ENCODE measurements at regions not wholly inside any gene's neighbourhood (a gene's known extent, or its start where the extent isn't known, plus 50 kb on each side); places are given as distances from the start of the nearest gene placed in this dataset.

DNA sequence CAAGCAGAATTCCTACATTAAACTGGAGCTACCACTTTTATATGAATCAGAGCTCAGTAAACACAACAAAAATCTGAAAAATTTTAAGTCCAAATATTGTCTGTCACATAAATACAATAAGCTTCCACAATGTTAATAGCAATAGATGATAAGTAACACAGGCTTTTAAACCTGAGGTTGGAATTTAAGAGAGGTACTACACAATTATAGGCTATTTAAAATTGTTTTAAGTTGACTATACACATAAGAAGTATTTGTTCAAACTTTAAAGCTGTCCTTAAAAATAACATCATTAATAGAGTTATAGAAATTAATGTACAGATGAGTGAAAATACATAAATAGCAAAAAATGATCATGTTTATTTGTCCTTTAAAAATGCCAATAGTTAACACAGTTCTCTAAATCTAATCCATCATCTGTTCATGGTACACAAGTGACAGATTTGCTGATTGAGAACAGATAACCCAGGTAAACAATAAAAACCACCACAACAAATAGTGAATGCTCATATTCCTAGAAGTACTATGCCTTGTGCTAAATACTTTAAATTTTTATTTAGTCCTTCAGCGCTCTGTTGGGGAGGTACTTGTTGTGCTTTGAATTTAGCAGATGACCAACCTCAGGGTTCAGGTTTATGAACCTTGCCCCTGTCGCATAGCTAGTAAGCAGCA lies 382.3 kb upstream of the ID4 start:
- TF ChIP-seq, protein P1, sequence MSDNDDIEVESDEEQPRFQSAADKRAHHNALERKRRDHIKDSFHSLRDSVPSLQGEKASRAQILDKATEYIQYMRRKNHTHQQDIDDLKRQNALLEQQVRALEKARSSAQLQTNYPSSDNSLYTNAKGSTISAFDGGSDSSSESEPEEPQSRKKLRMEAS (IDR thresholded peaks at IDR 0.05; ENCODE audit: low read depth, low read length) = no peak
- TF ChIP-seq, protein P2, sequence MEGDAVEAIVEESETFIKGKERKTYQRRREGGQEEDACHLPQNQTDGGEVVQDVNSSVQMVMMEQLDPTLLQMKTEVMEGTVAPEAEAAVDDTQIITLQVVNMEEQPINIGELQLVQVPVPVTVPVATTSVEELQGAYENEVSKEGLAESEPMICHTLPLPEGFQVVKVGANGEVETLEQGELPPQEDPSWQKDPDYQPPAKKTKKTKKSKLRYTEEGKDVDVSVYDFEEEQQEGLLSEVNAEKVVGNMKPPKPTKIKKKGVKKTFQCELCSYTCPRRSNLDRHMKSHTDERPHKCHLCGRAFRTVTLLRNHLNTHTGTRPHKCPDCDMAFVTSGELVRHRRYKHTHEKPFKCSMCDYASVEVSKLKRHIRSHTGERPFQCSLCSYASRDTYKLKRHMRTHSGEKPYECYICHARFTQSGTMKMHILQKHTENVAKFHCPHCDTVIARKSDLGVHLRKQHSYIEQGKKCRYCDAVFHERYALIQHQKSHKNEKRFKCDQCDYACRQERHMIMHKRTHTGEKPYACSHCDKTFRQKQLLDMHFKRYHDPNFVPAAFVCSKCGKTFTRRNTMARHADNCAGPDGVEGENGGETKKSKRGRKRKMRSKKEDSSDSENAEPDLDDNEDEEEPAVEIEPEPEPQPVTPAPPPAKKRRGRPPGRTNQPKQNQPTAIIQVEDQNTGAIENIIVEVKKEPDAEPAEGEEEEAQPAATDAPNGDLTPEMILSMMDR (IDR thresholded peaks at IDR 0.05; ENCODE audit: low read depth, low read length) = no peak
- TF ChIP-seq POLR2A (IDR thresholded peaks at IDR 0.05; ENCODE audit: extremely low read depth, insufficient read length) (no peak), MYC (IDR thresholded peaks at IDR 0.05; ENCODE audit: low read depth, low read length) (no peak)
- no peak for DNase-seq (ENCODE audit: low read depth)

DNA sequence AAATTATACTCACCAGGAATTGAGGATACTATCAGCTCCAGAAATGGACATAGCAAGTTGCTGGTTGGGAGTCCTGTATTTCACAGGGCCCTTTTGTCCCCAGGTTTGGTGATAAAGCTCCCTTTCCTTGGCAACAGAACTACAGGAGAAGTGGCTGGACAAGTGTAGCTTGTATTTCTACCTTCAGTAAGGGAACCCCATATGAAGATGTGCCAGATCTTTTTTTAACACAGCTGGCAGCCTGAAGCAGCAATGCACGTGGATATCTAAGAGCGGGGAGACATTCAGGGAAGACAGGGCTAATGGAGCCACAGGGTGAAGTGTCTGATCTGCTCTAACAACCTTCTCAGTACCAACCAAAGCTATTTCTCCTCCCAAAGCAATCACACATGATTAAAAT lies 373.9 kb upstream of the ID4 start:
- TF ChIP-seq, protein P2 (IDR thresholded peaks at IDR 0.05; ENCODE audit: low read depth, low read length) = no peak
- TF ChIP-seq MYC (IDR thresholded peaks at IDR 0.05; ENCODE audit: low read depth, low read length) (no peak), POLR2A (IDR thresholded peaks at IDR 0.05; ENCODE audit: extremely low read depth, insufficient read length) (no peak)
- TF ChIP-seq, protein P1 (IDR thresholded peaks at IDR 0.05; ENCODE audit: low read depth, low read length) = no peak
- no peak for DNase-seq (ENCODE audit: low read depth)
- H3K4me3 ChIP-seq (ENCODE audit: low read depth, low read length) = no peak overlapping the region

More for the DNA sequence above, 382.3 kb upstream of the ID4 start:
- no peak overlapping the region for H3K4me3 ChIP-seq (ENCODE audit: low read depth, low read length)

DNA sequence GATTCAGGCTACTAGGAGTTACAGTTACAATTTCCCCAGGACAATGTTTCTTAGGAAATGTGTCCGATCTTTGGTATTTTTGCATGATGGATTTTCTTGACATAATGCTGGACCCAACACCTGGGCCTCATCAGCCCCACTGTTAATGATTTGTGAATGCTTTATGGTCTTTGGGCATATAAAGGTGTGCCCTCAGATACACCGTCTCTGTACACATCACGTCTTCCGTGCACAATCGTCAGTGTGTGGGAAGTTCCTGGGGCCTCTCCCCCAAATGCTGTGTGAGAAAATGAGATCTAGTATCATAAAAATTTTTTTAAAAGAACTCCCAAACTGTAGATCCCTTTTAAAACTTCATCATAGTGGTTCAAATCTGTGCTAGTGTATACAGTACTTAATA lies 373.2 kb upstream of the ID4 start:
- TF ChIP-seq, protein P2 (IDR thresholded peaks at IDR 0.05; ENCODE audit: low read depth, low read length) = no peak
- TF ChIP-seq POLR2A (IDR thresholded peaks at IDR 0.05; ENCODE audit: extremely low read depth, insufficient read length) (no peak), MYC (IDR thresholded peaks at IDR 0.05; ENCODE audit: low read depth, low read length) (no peak)
- TF ChIP-seq, protein P1 (IDR thresholded peaks at IDR 0.05; ENCODE audit: low read depth, low read length) = no peak
- H3K4me3 ChIP-seq (ENCODE audit: low read depth, low read length) = no peak overlapping the region
- DNase-seq (ENCODE audit: low read depth) = no peak

DNA sequence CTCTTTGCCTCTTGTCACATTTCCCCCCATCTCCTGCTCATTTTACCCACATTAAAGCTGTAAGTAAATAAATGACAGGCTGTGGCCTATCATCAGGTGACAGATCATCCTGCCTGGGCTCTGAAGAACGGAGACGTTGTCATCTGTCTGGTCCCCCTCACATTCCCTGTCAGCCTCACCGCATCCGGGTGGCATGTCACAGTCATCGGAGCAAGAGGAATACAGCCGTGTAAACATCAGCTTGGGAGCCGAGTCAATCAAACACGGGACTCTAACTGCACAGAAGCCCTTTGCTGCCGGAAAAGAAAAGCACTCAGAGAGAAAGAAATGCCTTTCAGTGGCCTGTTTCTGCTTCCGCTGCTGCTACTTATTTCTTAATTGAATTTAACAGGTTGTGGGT lies 371.9 kb upstream of the ID4 start:
- DNase-seq (ENCODE audit: low read depth) = no peak
- TF ChIP-seq, protein P2 (IDR thresholded peaks at IDR 0.05; ENCODE audit: low read depth, low read length) = no peak
- TF ChIP-seq POLR2A (IDR thresholded peaks at IDR 0.05; ENCODE audit: extremely low read depth, insufficient read length) = no peak
- no peak for TF ChIP-seq MYC (IDR thresholded peaks at IDR 0.05; ENCODE audit: low read depth, low read length)
- TF ChIP-seq, protein P1 (IDR thresholded peaks at IDR 0.05; ENCODE audit: low read depth, low read length) = no peak

DNA sequence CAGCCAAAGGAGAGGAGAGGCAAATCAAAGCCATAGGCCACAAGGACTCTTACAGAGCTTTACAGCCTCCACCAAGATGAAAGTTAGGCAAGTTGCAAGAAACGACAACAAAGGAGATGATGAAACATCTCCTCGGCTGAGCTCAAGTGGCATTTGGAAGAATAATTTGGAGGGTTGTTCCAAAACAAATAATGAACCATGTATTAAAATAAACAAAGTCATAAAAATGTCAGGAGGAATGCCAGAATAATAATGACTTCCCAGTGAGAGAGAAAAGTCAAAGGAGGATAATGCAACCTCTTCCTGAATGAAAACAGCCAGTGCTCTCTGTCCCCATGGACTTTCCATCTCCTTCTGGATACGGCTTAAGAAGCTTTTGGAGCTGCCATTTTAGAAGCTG lies 371.4 kb upstream of the ID4 start:
- no peak for TF ChIP-seq MYC (IDR thresholded peaks at IDR 0.05; ENCODE audit: low read depth, low read length)
- TF ChIP-seq, protein P2 (IDR thresholded peaks at IDR 0.05; ENCODE audit: low read depth, low read length) = no peak
- DNase-seq (ENCODE audit: low read depth) = no peak
- no peak overlapping the region for H3K4me3 ChIP-seq (ENCODE audit: low read depth, low read length)

More for the DNA sequence above, 371.9 kb upstream of the ID4 start:
- no peak overlapping the region for H3K4me3 ChIP-seq (ENCODE audit: low read depth, low read length)

DNA sequence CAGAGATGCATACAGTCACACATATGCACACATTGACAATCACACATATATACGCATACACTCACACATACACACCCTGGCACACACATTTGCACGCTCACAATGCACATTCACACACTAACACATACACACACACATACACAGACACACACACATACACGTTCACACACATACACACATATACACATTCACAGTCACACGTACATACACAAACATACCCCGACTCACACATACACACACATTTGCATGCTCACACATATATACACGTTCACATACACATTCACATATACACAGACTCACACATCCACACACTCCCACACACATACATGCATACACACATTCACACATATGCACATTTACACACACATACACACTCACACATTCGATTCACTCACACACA lies 366.8 kb upstream of the ID4 start:
- DNase-seq (ENCODE audit: low read depth) = no peak
- no peak overlapping the region for H3K4me3 ChIP-seq (ENCODE audit: low read depth, low read length)
- TF ChIP-seq, protein P1 (IDR thresholded peaks at IDR 0.05; ENCODE audit: low read depth, low read length) = no peak
- TF ChIP-seq, protein P2 (IDR thresholded peaks at IDR 0.05; ENCODE audit: low read depth, low read length) = no peak
- TF ChIP-seq POLR2A (IDR thresholded peaks at IDR 0.05; ENCODE audit: extremely low read depth, insufficient read length) (no peak), MYC (IDR thresholded peaks at IDR 0.05; ENCODE audit: low read depth, low read length) (no peak)
